ENCODE measurements at regions not wholly inside any gene's neighbourhood (a gene's known extent, or its start where the extent isn't known, plus 50 kb on each side); places are given as distances from the start of the nearest gene placed in this dataset.

GRCh38 chr6:155708100-155708499 lies 252.5 kb upstream of the NOX3 start:
- TF ChIP-seq CTCF (IDR thresholded peaks at IDR 0.05): no peak
- no peak for TF ChIP-seq POLR2AphosphoS5 (IDR thresholded peaks at IDR 0.05)
- TF ChIP-seq EP300 (IDR thresholded peaks at IDR 0.05): no peak
- TF ChIP-seq POLR2A (IDR thresholded peaks at IDR 0.05): no peak

All from sigmoid colon (tissue), 4 donors.